RWPE2 (cell line): ENCODE measurements at regions not wholly inside any gene's neighbourhood (a gene's known extent, or its start where the extent isn't known, plus 50 kb on each side); places are given as distances from the start of the nearest gene placed in this dataset.

ENCODE experiments used
- ATAC-seq: fragments of 200-7000 bp; cut with Tn5 transposase; 3 replicates; pipeline ENCODE4 v1.9.1; 2021; ENCODE audit warnings: low read depth
- DNase-seq: peaks from one replicate; pipeline ENCODE4 v3.0.0-alpha.2; 2020; ENCODE audit warnings: low spot score
- H3K27ac ChIP-seq: fragments of 450-650 bp; 2 replicates; pipeline ENCODE4 v1.5.1; 2017; ENCODE audit warnings: mild to moderate bottlenecking; ENCODE audit not compliant: poor library complexity, severe bottlenecking
- H3K27me3 ChIP-seq: fragments of 250-450 bp; sonication (Bioruptor Pico); 2 replicates; pipeline ENCODE4 v1.5.1; 2021; ENCODE audit warnings: mild to moderate bottlenecking, moderate library complexity; ENCODE audit not compliant: insufficient read depth, poor library complexity, severe bottlenecking
- H3K36me3 ChIP-seq: fragments of 250-450 bp; sonication (Bioruptor Pico); 2 replicates; pipeline ENCODE4 v1.5.1; 2020; ENCODE audit warnings: low read depth, mild to moderate bottlenecking, moderate library complexity
- H3K4me1 ChIP-seq: fragments of 250-450 bp; sonication (Bioruptor Pico); 2 replicates; pipeline ENCODE4 v1.5.1; 2021; ENCODE audit warnings: mild to moderate bottlenecking, moderate library complexity; ENCODE audit not compliant: insufficient read depth, poor library complexity, severe bottlenecking
- H3K4me3 ChIP-seq: fragments of 250-450 bp; sonication (Bioruptor Pico); 2 replicates; pipeline ENCODE4 v1.5.1; 2021; ENCODE audit warnings: mild to moderate bottlenecking, moderate library complexity; ENCODE audit not compliant: severe bottlenecking
- H3K9me3 ChIP-seq: fragments of 250-450 bp; sonication (Bioruptor Pico); 2 replicates; pipeline ENCODE4 v1.5.1; 2021; ENCODE audit warnings: mild to moderate bottlenecking, moderate library complexity; ENCODE audit not compliant: severe bottlenecking
- TF ChIP-seq, protein P1 (sequence below): fragments of 450-650 bp; IDR thresholded peaks from one replicate; pipeline ENCODE4 v1.5.1; 2017; ENCODE audit warnings: mild to moderate bottlenecking, moderate library complexity; ENCODE audit not compliant: poor library complexity, severe bottlenecking

DNA sequence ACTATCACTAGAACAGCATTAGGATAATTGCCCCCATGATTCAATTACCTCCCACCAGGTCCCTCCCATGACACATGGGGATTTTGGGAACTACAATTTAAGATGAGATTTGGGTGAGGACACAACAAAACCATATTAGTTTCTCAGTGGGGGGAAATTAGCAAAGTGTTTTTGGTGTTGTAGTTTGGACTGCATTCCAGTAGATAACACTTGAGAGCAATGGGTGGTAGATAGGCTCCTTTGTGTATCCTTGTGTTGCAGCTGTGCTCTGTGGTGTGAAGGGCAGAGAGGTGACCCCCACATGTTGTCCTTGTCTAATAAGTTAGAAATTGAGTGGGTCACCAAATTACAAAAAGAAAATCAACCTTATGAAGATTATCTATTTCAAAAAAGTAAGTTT, 223.8 kb downstream of the SATB1 start:
- no peaks in the 10 kb centered on the region for H3K27me3 ChIP-seq
- H3K4me3 ChIP-seq, result no peak overlapping the region
- H3K9me3 ChIP-seq, result peaks cover 2% of the 10 kb centered on the region
- TF ChIP-seq, protein P1, sequence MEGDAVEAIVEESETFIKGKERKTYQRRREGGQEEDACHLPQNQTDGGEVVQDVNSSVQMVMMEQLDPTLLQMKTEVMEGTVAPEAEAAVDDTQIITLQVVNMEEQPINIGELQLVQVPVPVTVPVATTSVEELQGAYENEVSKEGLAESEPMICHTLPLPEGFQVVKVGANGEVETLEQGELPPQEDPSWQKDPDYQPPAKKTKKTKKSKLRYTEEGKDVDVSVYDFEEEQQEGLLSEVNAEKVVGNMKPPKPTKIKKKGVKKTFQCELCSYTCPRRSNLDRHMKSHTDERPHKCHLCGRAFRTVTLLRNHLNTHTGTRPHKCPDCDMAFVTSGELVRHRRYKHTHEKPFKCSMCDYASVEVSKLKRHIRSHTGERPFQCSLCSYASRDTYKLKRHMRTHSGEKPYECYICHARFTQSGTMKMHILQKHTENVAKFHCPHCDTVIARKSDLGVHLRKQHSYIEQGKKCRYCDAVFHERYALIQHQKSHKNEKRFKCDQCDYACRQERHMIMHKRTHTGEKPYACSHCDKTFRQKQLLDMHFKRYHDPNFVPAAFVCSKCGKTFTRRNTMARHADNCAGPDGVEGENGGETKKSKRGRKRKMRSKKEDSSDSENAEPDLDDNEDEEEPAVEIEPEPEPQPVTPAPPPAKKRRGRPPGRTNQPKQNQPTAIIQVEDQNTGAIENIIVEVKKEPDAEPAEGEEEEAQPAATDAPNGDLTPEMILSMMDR, result no peak
- H3K4me1 ChIP-seq, result no peaks in the 10 kb centered on the region
- DNase-seq, result no peak
- no peak for ATAC-seq
- no peaks in the 10 kb centered on the region for H3K36me3 ChIP-seq
- no peak overlapping the region for H3K27ac ChIP-seq

DNA sequence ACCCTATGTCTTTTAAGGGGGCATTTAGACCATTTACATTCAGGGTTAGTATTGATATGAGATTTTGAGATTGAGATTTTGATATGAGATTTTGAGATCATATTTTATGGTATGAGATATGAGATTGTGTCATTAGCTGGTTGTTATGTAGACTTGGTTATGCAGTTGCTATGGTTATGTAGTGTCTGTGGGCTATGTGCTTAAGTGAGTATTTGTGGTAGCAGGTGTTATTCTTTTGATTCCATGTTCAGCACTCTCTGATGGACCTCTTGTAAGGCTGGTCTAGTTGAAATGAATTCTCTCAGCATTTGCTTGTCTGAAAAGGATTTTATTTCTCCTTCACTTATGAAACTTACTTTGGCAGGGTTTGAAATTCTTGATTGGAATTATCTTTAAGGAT, 225.4 kb downstream of the SATB1 start:
- peaks cover 4% of the 10 kb centered on the region for H3K9me3 ChIP-seq
- ATAC-seq (no peak), DNase-seq (no peak)
- TF ChIP-seq, protein P1, result no peak
- no peak overlapping the region for H3K4me3 ChIP-seq
- H3K36me3 ChIP-seq, result no peaks in the 10 kb centered on the region
- H3K4me1 ChIP-seq, result no peaks in the 10 kb centered on the region
- H3K27ac ChIP-seq, result no peak overlapping the region
- H3K27me3 ChIP-seq, result no peaks in the 10 kb centered on the region

DNA sequence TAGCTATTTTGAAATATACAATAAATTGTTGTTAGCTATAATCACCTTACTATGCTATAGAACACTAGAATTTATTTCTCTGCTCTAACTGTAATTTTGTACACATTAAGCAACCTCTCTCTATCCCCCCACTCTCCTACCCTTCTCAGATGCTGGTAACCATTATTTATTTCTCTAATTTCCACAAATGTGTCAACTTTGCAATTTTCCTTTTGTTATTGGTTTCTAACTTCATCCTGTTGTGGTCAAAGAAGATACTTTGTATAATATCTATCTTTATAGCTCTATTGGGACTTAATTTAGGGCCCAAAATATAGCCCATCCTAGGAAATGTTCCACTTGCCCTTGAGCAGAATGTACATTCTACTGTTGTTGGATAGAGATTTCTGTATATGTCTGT, 229.3 kb downstream of the SATB1 start:
- no peak for ATAC-seq
- no peak overlapping the region for H3K27ac ChIP-seq

DNA sequence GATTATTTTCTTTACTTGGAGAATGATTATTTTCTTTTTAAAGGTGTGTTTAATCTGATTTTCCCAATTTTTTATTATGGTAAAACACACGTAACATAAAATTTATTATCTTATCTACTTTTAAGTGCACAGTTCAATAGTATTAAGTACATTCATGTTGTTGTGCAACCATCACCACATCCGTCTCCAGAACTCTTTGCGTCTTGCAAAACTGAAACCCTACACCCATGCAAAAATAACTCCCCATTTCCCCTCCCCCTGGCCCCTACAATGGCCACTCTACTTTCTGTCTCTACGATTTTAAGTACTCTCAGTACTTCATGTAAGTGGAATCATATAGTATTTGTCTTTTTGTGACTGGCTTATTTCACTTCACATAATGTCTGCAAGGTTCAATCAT, 230.7 kb downstream of the SATB1 start:
- Histone ChIP-seq H3K27ac (no peak overlapping the region), H3K36me3 (no peaks in the 10 kb centered on the region), H3K4me1 (peaks cover 5% of the 10 kb centered on the region), H3K9me3 (peaks cover 4% of the 10 kb centered on the region), H3K27me3 (no peaks in the 10 kb centered on the region), H3K4me3 (no peak overlapping the region)
- ATAC-seq (peak; percentile 70; the same call in 2 of the 3 replicates), DNase-seq (no peak)
- TF ChIP-seq, protein P1, result no peak

More for the DNA sequence above, 229.3 kb downstream of the SATB1 start:
- H3K36me3 ChIP-seq, result no peaks in the 10 kb centered on the region
- H3K4me3 ChIP-seq, result no peak overlapping the region
- DNase-seq, result no peak
- TF ChIP-seq, protein P1, result no peak
- H3K4me1 ChIP-seq, result peaks cover 5% of the 10 kb centered on the region
- H3K9me3 ChIP-seq, result peaks cover 4% of the 10 kb centered on the region
- no peaks in the 10 kb centered on the region for H3K27me3 ChIP-seq

DNA sequence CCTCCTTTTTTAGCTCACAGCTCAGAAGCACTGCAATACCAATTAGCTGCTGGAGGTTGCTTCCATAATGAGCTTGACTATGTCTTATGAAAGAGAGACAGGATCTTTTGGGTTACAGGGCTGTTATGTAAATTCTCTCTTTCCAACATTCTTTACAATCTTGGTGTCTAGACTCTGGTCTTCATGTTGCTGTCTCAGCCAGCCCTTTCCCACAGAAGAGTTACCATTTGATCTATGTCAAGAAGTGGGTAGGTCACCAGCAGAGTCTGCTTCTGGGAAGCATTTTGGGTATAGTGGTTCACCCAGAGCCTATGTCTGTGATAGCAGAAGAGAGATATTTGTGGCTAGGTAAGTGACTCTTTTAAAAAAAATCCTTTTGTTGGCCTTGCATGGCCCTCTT, 234.5 kb downstream of the SATB1 start:
- no peaks in the 10 kb centered on the region for H3K36me3 ChIP-seq
- H3K4me3 ChIP-seq, result no peak overlapping the region
- no peaks in the 10 kb centered on the region for H3K9me3 ChIP-seq
- no peak overlapping the region for H3K27ac ChIP-seq
- TF ChIP-seq, protein P1, result no peak
- no peak for DNase-seq
- H3K27me3 ChIP-seq, result no peaks in the 10 kb centered on the region
- peaks cover 8% of the 10 kb centered on the region for H3K4me1 ChIP-seq
- ATAC-seq, result no peak
